ENCODE measurements at regions not wholly inside any gene's neighbourhood (a gene's known extent, or its start where the extent isn't known, plus 50 kb on each side); places are given as distances from the start of the nearest gene placed in this dataset.

DNA sequence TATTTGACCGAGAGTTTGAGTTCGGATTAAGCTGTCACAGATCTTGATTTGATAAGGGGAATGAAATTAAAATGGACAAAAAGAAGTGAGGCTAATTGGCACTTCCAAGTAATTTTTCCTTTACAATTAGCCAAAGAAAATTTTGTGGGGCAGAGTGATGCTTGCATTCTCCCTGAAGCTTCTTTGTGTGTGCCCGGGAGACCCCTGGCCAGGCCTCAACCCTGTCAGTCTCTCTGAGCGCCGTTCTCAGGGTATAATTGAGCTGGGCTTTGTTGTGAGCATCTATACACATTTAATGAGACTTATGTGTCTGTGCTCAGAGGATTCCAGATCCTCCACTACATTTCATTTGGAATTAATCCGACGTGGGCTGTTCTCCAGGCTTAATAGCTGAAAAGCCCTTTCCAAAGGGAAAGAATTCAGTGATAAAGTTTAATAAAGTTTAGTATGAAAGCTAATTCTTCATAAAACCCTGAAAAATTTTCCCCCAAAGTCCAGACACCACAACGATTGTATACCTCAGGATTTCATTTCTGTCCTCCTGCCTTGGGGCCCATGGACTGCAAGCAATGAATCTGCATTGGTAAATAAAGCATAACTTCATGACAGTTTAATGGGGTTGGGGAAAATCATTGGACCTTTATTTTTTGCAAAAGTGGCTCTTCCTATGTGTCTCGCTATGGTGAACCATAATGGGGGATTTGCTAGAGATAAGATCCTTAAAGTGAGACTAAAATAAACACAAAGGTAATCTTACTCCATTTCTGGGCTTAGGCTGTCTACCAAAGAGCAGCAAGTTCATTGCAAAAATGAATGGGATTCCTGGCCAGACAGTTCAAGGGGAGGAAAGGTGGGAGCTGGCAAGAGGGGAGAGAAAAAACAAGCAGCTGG lies 292.6 kb downstream of the C12orf75 start:
- H3K27me3 ChIP-seq, result no peaks in the 10 kb centered on the region
- no peak for DNase-seq
- no peaks in the 10 kb centered on the region for H3K4me1 ChIP-seq
- no peak overlapping the region for H3K4me3 ChIP-seq
- no peaks in the 10 kb centered on the region for H3K36me3 ChIP-seq
- ATAC-seq, result no peak
- TF ChIP-seq, protein P1, sequence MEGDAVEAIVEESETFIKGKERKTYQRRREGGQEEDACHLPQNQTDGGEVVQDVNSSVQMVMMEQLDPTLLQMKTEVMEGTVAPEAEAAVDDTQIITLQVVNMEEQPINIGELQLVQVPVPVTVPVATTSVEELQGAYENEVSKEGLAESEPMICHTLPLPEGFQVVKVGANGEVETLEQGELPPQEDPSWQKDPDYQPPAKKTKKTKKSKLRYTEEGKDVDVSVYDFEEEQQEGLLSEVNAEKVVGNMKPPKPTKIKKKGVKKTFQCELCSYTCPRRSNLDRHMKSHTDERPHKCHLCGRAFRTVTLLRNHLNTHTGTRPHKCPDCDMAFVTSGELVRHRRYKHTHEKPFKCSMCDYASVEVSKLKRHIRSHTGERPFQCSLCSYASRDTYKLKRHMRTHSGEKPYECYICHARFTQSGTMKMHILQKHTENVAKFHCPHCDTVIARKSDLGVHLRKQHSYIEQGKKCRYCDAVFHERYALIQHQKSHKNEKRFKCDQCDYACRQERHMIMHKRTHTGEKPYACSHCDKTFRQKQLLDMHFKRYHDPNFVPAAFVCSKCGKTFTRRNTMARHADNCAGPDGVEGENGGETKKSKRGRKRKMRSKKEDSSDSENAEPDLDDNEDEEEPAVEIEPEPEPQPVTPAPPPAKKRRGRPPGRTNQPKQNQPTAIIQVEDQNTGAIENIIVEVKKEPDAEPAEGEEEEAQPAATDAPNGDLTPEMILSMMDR (IDR thresholded peaks at IDR 0.05), result no peak
- H3K9me3 ChIP-seq, result no peaks in the 10 kb centered on the region
- intact Hi-C loops (cut with DNase I), result no loop called here
- H3K27ac ChIP-seq, result no peak overlapping the region

DNA sequence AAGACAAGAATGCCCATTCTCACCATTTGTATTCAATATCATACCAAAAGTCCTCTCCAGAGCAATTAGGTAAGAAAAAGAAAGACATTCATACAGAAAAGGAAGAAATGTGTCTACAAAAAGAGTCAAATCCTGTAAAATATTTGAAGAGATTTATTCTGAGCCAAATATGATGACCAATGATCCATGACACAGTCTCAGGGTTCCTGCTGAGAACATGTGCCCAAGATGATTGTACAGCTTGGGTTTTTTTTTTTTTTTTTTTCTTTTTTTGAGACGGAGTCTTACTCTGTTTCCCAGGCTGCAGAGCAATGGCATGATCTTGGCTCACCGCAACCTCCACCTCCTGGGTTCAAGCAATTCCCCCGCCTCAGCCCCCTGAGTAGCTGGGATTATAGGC lies 296.2 kb downstream of the C12orf75 start:
- DNase-seq, result no peak
- no peak overlapping the region for H3K4me3 ChIP-seq
- H3K36me3 ChIP-seq, result no peaks in the 10 kb centered on the region
- no peaks in the 10 kb centered on the region for H3K27me3 ChIP-seq
- TF ChIP-seq, protein P1 (IDR thresholded peaks at IDR 0.05), result no peak
- intact Hi-C loops (cut with DNase I), result no loop called here
- H3K4me1 ChIP-seq, result no peaks in the 10 kb centered on the region
- H3K27ac ChIP-seq, result no peak overlapping the region
- H3K9me3 ChIP-seq, result no peaks in the 10 kb centered on the region
- ATAC-seq, result no peak

DNA sequence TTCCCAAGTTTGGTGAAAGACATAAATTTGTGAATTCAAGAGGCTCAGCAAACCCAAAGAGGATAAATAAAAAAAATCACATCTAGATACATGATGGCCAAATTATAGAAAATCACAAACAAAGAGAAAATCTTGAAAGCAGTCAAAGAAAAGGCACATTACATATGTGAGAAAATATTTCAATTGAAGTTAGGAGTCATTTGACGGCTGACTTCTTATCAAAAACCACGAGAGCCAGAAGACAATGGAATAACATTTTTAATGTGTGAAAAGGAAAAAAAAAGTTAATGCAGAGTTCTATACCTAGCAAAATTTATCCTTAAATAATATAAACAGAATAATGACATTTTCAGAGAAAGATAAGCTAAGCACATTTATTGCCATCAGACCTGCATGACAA lies 307.0 kb downstream of the C12orf75 start:
- TF ChIP-seq, protein P1 (IDR thresholded peaks at IDR 0.05), result no peak

DNA sequence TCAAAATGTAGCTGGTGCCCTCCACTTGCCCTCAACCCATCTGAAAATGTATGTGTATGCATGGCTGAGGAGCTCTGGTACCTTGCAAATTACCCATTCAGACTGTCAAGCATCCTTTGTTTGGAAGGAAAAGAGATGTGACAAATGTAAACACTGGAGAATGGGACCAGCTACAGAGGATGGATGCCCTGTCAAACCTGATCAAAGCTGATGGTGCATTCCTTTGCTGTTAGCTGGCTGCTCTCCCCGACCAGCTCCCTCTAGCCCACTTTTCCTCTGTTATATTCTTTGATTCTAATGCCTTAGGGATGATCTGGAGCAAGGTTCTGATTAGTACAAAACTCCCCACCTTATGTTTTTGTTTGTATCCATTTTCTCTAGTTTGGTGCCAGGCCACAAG lies 310.3 kb downstream of the C12orf75 start:
- DNase-seq (no peak), ATAC-seq (no peak)
- Histone ChIP-seq H3K4me1 (no peaks in the 10 kb centered on the region), H3K4me3 (no peak overlapping the region), H3K27me3 (no peaks in the 10 kb centered on the region), H3K27ac (no peak overlapping the region), H3K9me3 (no peaks in the 10 kb centered on the region), H3K36me3 (no peaks in the 10 kb centered on the region)
- TF ChIP-seq, protein P1 (IDR thresholded peaks at IDR 0.05), result no peak
- intact Hi-C loops (cut with DNase I), result no loop called here

More for the DNA sequence above, 307.0 kb downstream of the C12orf75 start:
- Histone ChIP-seq H3K27ac (no peak overlapping the region), H3K4me3 (no peak overlapping the region), H3K9me3 (no peaks in the 10 kb centered on the region), H3K4me1 (no peaks in the 10 kb centered on the region), H3K36me3 (no peaks in the 10 kb centered on the region), H3K27me3 (no peaks in the 10 kb centered on the region)
- intact Hi-C loops (cut with DNase I), result no loop called here
- ATAC-seq (no peak), DNase-seq (no peak)

DNA sequence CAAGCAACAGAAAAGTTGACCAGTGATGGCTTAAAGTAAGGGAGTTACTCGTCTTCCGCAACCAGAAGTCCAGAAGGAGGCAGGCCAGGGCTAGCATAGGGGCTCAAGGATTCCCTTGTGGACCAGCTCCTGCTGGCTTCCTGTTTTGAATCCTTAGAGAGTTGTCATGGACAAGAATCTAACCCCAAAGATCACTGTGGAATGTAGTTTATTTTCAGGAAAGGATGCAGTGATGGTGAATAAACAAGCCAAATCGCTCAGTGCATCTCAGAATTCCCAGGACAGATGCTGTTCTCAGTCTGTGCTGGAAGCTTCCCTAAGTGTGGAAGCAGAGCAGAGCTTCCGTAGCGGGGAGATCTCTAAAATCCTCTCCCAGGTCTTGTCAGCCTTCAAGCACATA lies 311.3 kb downstream of the C12orf75 start:
- H3K4me3 ChIP-seq, result no peak overlapping the region
- H3K9me3 ChIP-seq, result no peaks in the 10 kb centered on the region
- no peak for ATAC-seq
- TF ChIP-seq, protein P1 (IDR thresholded peaks at IDR 0.05), result no peak
- no peaks in the 10 kb centered on the region for H3K27me3 ChIP-seq
- no peaks in the 10 kb centered on the region for H3K4me1 ChIP-seq
- no peak for DNase-seq
- H3K27ac ChIP-seq, result no peak overlapping the region
- intact Hi-C loops (cut with DNase I), result no loop called here
- no peaks in the 10 kb centered on the region for H3K36me3 ChIP-seq
